ENCODE measurements at regions not wholly inside any gene's neighbourhood (a gene's known extent, or its start where the extent isn't known, plus 50 kb on each side); places are given as distances from the start of the nearest gene placed in this dataset.

GRCh38 chr6:3981917-3982316, 97.0 kb downstream of the FAM217A start:
- H3K9me3 ChIP-seq (ENCODE audit: control insufficient read depth, low read length, poor library complexity, severe bottlenecking) = peaks cover 3% of the 10 kb centered on the region
- Mint-ChIP-seq H3K27me3 (no peaks in the 10 kb centered on the region), H3K4me3 (no peak overlapping the region), H3K27ac (no peak overlapping the region), H3K4me1 (peaks cover 20% of the 10 kb centered on the region), H3K36me3 (ENCODE audit: low read depth) (peaks cover 4% of the 10 kb centered on the region)
- DNase-seq (no peak), ATAC-seq (no peak)

DNA sequence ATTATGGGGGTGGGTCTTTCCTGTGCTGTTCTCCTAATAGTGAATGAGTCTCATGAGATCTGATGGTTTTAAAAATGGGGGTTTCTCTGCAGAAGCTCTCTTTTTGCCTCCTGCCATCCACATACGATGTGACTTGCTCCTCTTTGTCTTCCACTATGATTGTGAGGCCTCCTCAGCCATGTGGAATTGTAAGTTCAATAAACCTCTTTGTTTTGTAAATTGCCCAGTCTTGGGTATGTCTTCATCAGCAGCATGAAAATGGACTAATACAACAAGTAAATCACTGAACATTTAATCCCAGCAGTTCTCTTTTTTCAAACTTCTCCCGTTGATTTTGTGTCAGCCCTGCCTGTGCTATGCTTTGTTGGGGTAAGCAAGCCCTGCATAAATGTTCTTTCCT, 95.2 kb downstream of the FAM217A start:
- H3K27ac Mint-ChIP-seq = no peak overlapping the region
- H3K9me3 ChIP-seq (ENCODE audit: control insufficient read depth, low read length, poor library complexity, severe bottlenecking) = peaks cover 3% of the 10 kb centered on the region
- ATAC-seq (no peak), DNase-seq (no peak)
- H3K4me3 Mint-ChIP-seq = no peak overlapping the region
- peaks cover 20% of the 10 kb centered on the region for H3K4me1 Mint-ChIP-seq
- no peaks in the 10 kb centered on the region for H3K27me3 Mint-ChIP-seq
- peaks cover 7% of the 10 kb centered on the region for H3K36me3 Mint-ChIP-seq (ENCODE audit: low read depth)

DNA sequence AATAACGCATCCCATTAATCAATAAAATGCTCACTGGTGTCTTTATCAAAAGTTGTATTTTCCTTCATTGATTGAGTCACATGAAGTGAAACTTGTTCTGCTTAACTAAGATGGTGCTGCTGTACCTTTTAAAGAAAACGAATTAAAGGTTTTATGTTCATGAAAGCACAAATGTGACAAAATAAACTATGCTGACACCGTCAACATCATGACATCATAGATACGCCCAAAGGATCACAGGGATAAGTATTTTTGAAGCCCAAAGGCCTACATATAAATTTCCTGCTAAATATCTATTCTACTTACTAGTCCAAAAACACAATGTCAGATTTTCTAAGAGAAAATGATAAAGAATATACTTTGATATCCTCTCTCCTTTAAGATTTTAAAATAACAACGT, 94.4 kb downstream of the FAM217A start:
- ATAC-seq = no peak
- H3K27me3 Mint-ChIP-seq = no peaks in the 10 kb centered on the region

GRCh38 chr6:3986241-3986640, 92.7 kb downstream of the FAM217A start:
- Mint-ChIP-seq H3K4me3 (no peak overlapping the region), H3K4me1 (peaks cover 31% of the 10 kb centered on the region), H3K27me3 (no peaks in the 10 kb centered on the region), H3K27ac (peak overlapping the region; percentile 60), H3K36me3 (ENCODE audit: low read depth) (peaks cover 7% of the 10 kb centered on the region)
- no peak for DNase-seq
- H3K9me3 ChIP-seq (ENCODE audit: control insufficient read depth, low read length, poor library complexity, severe bottlenecking) = peaks cover 3% of the 10 kb centered on the region
- no peak for ATAC-seq

More for the DNA sequence above, 94.4 kb downstream of the FAM217A start:
- peaks cover 22% of the 10 kb centered on the region for H3K4me1 Mint-ChIP-seq
- H3K4me3 Mint-ChIP-seq = no peak overlapping the region
- DNase-seq = no peak
- peaks cover 7% of the 10 kb centered on the region for H3K36me3 Mint-ChIP-seq (ENCODE audit: low read depth)
- peaks cover 3% of the 10 kb centered on the region for H3K9me3 ChIP-seq (ENCODE audit: control insufficient read depth, low read length, poor library complexity, severe bottlenecking)
- H3K27ac Mint-ChIP-seq = no peak overlapping the region

DNA sequence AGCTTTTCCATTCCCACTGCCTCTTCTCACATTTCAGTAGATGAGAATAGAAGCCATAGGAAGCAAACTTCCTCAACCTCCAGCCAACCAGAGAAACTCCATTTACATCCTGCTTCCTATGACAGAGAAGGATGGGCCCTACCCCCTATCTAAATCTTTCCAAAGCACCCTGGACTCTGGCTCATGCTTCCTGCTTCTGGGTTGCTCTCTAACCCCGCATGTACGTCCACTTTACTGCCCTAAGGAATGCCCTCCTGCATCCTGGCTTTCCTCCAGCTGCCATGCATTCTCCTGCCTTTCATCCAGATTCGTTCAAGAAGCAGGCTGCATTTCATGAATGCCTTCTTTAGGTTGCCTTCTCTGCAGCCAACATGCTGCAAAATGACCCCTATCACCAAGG, 91.9 kb downstream of the FAM217A start:
- H3K4me1 Mint-ChIP-seq = peaks cover 33% of the 10 kb centered on the region
- H3K9me3 ChIP-seq (ENCODE audit: control insufficient read depth, low read length, poor library complexity, severe bottlenecking) = peaks cover 2% of the 10 kb centered on the region
- no peak overlapping the region for H3K4me3 Mint-ChIP-seq
- H3K27me3 Mint-ChIP-seq = no peaks in the 10 kb centered on the region
- H3K36me3 Mint-ChIP-seq (ENCODE audit: low read depth) = peaks cover 7% of the 10 kb centered on the region
- ATAC-seq (no peak), DNase-seq (no peak)
- H3K27ac Mint-ChIP-seq = peak overlapping the region; percentile 60

- peaks cover 33% of the 10 kb centered on the region for H3K4me1 Mint-ChIP-seq
- DNase-seq (no peak), ATAC-seq (peak; percentile 64)
- no peaks in the 10 kb centered on the region for H3K9me3 ChIP-seq (ENCODE audit: control insufficient read depth, low read length, poor library complexity, severe bottlenecking)
- no peaks in the 10 kb centered on the region for H3K27me3 Mint-ChIP-seq
- peaks cover 7% of the 10 kb centered on the region for H3K36me3 Mint-ChIP-seq (ENCODE audit: low read depth)
- peak overlapping the region; percentile 1 for H3K4me3 Mint-ChIP-seq
- peak overlapping the region; percentile 60 for H3K27ac Mint-ChIP-seq
Measured at GRCh38 chr6:3987576-3987975, 91.4 kb downstream of the FAM217A start.

- Mint-ChIP-seq H3K27me3 (no peaks in the 10 kb centered on the region), H3K4me3 (no peak overlapping the region), H3K4me1 (peaks cover 33% of the 10 kb centered on the region), H3K36me3 (ENCODE audit: low read depth) (peaks cover 7% of the 10 kb centered on the region), H3K27ac (peak overlapping the region; percentile 72)
- peak; percentile 46 to 60 (median 50) for DNase-seq
- peak; percentile 94 for ATAC-seq
- H3K9me3 ChIP-seq (ENCODE audit: control insufficient read depth, low read length, poor library complexity, severe bottlenecking) = no peaks in the 10 kb centered on the region
Measured at GRCh38 chr6:3990692-3991491, 88.0 kb downstream of the FAM217A start.

DNA sequence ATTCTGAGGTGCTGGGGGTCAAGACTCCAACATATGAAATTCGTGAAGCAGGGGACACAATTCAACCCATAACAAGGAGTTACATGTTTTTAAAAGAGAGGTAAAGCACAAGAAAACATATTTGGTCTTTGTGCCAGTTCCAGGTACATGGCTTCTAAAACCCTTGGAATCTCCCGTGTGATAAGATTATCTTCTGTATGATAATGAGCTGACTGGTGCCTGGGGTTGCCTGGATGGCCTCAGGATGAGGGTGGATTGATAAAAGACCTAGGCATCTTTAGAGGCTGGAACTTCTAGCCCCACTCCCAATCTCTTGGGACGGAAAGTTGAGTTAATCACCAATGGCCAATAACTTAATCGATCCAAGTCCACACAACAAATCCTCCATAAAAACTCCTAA, 87.0 kb downstream of the FAM217A start:
- DNase-seq (no peak), ATAC-seq (no peak)
- peaks cover 28% of the 10 kb centered on the region for H3K4me1 Mint-ChIP-seq
- no peaks in the 10 kb centered on the region for H3K27me3 Mint-ChIP-seq
- H3K9me3 ChIP-seq (ENCODE audit: control insufficient read depth, low read length, poor library complexity, severe bottlenecking) = no peaks in the 10 kb centered on the region
- peak overlapping the region; percentile 72 for H3K27ac Mint-ChIP-seq
- H3K4me3 Mint-ChIP-seq = no peak overlapping the region
- peaks cover 3% of the 10 kb centered on the region for H3K36me3 Mint-ChIP-seq (ENCODE audit: low read depth)

- no peak for DNase-seq
- H3K9me3 ChIP-seq (ENCODE audit: control insufficient read depth, low read length, poor library complexity, severe bottlenecking) = no peaks in the 10 kb centered on the region
- no peaks in the 10 kb centered on the region for H3K27me3 Mint-ChIP-seq
- ATAC-seq = no peak
- no peak overlapping the region for H3K4me3 Mint-ChIP-seq
- no peak overlapping the region for H3K27ac Mint-ChIP-seq
- H3K36me3 Mint-ChIP-seq (ENCODE audit: low read depth) = no peaks in the 10 kb centered on the region
- peaks cover 15% of the 10 kb centered on the region for H3K4me1 Mint-ChIP-seq
Measured at GRCh38 chr6:3996349-3996748, 82.6 kb downstream of the FAM217A start.

GRCh38 chr6:3997177-3997770, 81.7 kb downstream of the FAM217A start:
- peak overlapping the region; percentile 66 for H3K27ac Mint-ChIP-seq
- no peaks in the 10 kb centered on the region for H3K36me3 Mint-ChIP-seq (ENCODE audit: low read depth)
- H3K4me1 Mint-ChIP-seq = peaks cover 18% of the 10 kb centered on the region
- ATAC-seq (no peak), DNase-seq (no peak)
- H3K9me3 ChIP-seq (ENCODE audit: control insufficient read depth, low read length, poor library complexity, severe bottlenecking) = no peaks in the 10 kb centered on the region
- H3K4me3 Mint-ChIP-seq = no peak overlapping the region
- no peaks in the 10 kb centered on the region for H3K27me3 Mint-ChIP-seq

DNA sequence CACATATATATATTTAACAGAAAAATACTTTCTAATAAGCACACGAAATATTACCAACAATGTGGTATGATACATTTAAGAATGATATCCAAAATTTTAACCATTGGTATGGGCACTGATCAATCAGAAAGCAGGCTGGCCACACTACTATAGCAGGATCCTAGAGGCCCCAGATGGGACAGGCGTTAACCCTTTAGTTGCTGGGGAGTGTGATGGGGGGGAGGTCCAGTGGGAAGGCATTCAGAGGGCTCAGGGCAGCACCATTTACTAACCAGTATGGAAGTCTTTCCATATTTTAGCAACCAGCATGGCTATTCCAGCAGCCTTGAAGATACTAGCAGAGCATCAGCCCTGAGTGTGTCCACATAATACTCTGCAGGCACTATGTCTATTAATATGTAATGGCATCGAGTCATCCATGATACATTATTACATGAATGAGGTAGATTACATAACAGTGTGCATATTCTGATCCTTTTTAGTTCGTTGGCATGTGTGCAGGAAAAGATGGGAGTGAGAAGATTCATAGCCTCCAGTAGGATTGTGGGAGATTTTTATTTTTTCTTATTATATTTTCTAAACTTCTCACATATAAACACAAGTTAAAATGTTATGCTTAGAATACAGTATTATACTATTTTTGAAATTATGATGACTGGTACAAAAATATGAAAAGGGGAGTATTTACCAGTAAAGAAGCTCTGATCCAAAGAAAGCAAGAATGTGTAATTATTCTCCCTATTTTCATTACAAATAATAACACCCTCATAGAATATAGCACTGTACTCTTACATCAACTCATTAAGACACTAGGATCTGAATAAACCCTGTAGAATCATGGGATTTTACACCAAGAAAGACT, 78.9 kb downstream of the FAM217A start:
- DNase-seq (no peak), ATAC-seq (no peak)
- Mint-ChIP-seq H3K36me3 (ENCODE audit: low read depth) (no peaks in the 10 kb centered on the region), H3K27me3 (no peaks in the 10 kb centered on the region), H3K4me3 (no peak overlapping the region), H3K4me1 (peaks cover 24% of the 10 kb centered on the region), H3K27ac (no peak overlapping the region)
- no peaks in the 10 kb centered on the region for H3K9me3 ChIP-seq (ENCODE audit: control insufficient read depth, low read length, poor library complexity, severe bottlenecking)

- Mint-ChIP-seq H3K27me3 (no peaks in the 10 kb centered on the region), H3K4me1 (peaks cover 33% of the 10 kb centered on the region), H3K4me3 (no peak overlapping the region), H3K27ac (peak overlapping the region; percentile 43), H3K36me3 (ENCODE audit: low read depth) (no peaks in the 10 kb centered on the region)
- ATAC-seq (no peak), DNase-seq (no peak)
- H3K9me3 ChIP-seq (ENCODE audit: control insufficient read depth, low read length, poor library complexity, severe bottlenecking) = no peaks in the 10 kb centered on the region
Measured at GRCh38 chr6:4004249-4004648, 74.7 kb downstream of the FAM217A start.

GRCh38 chr6:4008324-4009047, 70.5 kb downstream of the FAM217A start:
- Mint-ChIP-seq H3K27ac (no peak overlapping the region), H3K27me3 (no peaks in the 10 kb centered on the region), H3K4me3 (no peak overlapping the region), H3K36me3 (ENCODE audit: low read depth) (peaks cover 6% of the 10 kb centered on the region), H3K4me1 (peaks cover 49% of the 10 kb centered on the region)
- ATAC-seq (peak; percentile 85), DNase-seq (no peak)
- H3K9me3 ChIP-seq (ENCODE audit: control insufficient read depth, low read length, poor library complexity, severe bottlenecking) = no peaks in the 10 kb centered on the region

All from T-helper 17 cell (primary cell).